Keratinocyte (primary cell): ENCODE measurements at regions not wholly inside any gene's neighbourhood (a gene's known extent, or its start where the extent isn't known, plus 50 kb on each side); places are given as distances from the start of the nearest gene placed in this dataset.

Source experiments
- DNase-seq: peaks from one replicate; pipeline ENCODE4 v3.0.0-alpha.2; 2011; ENCODE audit warnings: low read depth, missing footprints, low spot score
- FAIRE-seq: peaks from 2 replicates; lab custom pipeline; 2011; peaks lifted over from hg19 to GRCh38; lab: Jason Lieb, UNC
- H2AFZ ChIP-seq: 2 replicates; pipeline ENCODE4 v1.6.0; 2012; ENCODE audit warnings: low read length, control low read depth, inconsistent platforms; ENCODE audit not compliant: control insufficient read depth
- H3K27ac ChIP-seq: 2 replicates; pipeline ENCODE4 v1.5.1; 2011; ENCODE audit warnings: low read length; ENCODE audit not compliant: control insufficient read depth, insufficient read depth
- H3K27me3 ChIP-seq: 3 replicates; pipeline ENCODE4 v1.6.0; 2011; ENCODE audit warnings: low read length; ENCODE audit not compliant: control insufficient read depth, insufficient read depth; ENCODE audit errors: extremely low read depth
- H3K36me3 ChIP-seq, 2 experiments: 2 replicates in 1 of 2; 3 replicates in 1 of 2; pipeline ENCODE4 v1.5.1; 2011; ENCODE audit warnings: low read length in 2 of 2, mild to moderate bottlenecking in 1 of 2; ENCODE audit not compliant: control insufficient read depth in 2 of 2, insufficient read depth in 2 of 2; ENCODE audit errors: extremely low read depth in 1 of 2
- H3K4me1 ChIP-seq: 3 replicates; pipeline ENCODE4 v1.5.1; 2011; ENCODE audit warnings: low read length; ENCODE audit not compliant: control insufficient read depth, insufficient read depth; ENCODE audit errors: extremely low read depth
- H3K4me2 ChIP-seq: 3 replicates; pipeline ENCODE4 v1.6.0; 2011; ENCODE audit warnings: low read depth, low read length; ENCODE audit not compliant: control insufficient read depth, insufficient read depth; ENCODE audit errors: extremely low read depth
- H3K4me3 ChIP-seq, 3 experiments: fragments of 200-600 bp in 1 of 3; sonication (generic) in 1 of 3; 2 replicates in 2 of 3; 3 replicates in 1 of 3; pipeline ENCODE4 v1.5.1; 2011 to 2016; ENCODE audit warnings: low read length in 3 of 3, mild to moderate bottlenecking in 3 of 3, control low read depth in 2 of 3, inconsistent platforms in 1 of 3, low read depth in 1 of 3, mixed read lengths in 1 of 3, mixed run types in 1 of 3, moderate library complexity in 1 of 3; ENCODE audit not compliant: control insufficient read depth in 2 of 3, insufficient read depth in 2 of 3; ENCODE audit errors: extremely low read depth in 1 of 3
- H3K79me2 ChIP-seq: 2 replicates; pipeline ENCODE4 v1.6.0; 2012; ENCODE audit warnings: low read length; ENCODE audit not compliant: control insufficient read depth, insufficient read depth
- H3K9ac ChIP-seq: 3 replicates; pipeline ENCODE4 v1.6.0; 2011; ENCODE audit warnings: low read length; ENCODE audit not compliant: control insufficient read depth, insufficient read depth; ENCODE audit errors: extremely low read depth
- H3K9me1 ChIP-seq: 3 replicates; pipeline ENCODE4 v1.6.0; 2011; ENCODE audit warnings: low read length; ENCODE audit not compliant: control insufficient read depth, insufficient read depth; ENCODE audit errors: extremely low read depth
- H3K9me3 ChIP-seq: 2 replicates; pipeline ENCODE4 v1.5.1; 2012; ENCODE audit warnings: low read depth, low read length; ENCODE audit not compliant: control insufficient read depth
- H4K20me1 ChIP-seq: 3 replicates; pipeline ENCODE4 v1.6.0; 2011; ENCODE audit warnings: low read length; ENCODE audit not compliant: control insufficient read depth, insufficient read depth; ENCODE audit errors: extremely low read depth
- CTCF ChIP-seq, 3 experiments: IDR thresholded peaks in 1 of 3; conservative IDR thresholded peaks in 1 of 3; optimal IDR thresholded peaks in 1 of 3; 2 replicates in 2 of 3; 3 replicates in 1 of 3; pipeline versions ENCODE3 to v1.5.1; 2011; ENCODE audit warnings: low read length in 3 of 3, mild to moderate bottlenecking in 3 of 3, moderate library complexity in 2 of 3, control low read depth in 1 of 3, inconsistent platforms in 1 of 3; ENCODE audit not compliant: insufficient read depth in 2 of 3; ENCODE audit errors: extremely low read depth in 1 of 3
- EZH2 ChIP-seq: IDR thresholded peaks from one replicate; pipeline ENCODE4 v1.6.1; 2012; ENCODE audit warnings: inconsistent platforms, mild to moderate bottlenecking, low read length, moderate library complexity
- dilution Hi-C: fragments of 300-500 bp; cut with MboI; formaldehyde crosslinking; loops from one replicate; pipeline ENCODE4 v1.7.0; 2020; ENCODE audit warnings: low sequenced_read_pairs; ENCODE audit not compliant: extremely low pct_ligation_motif_present

- dilution Hi-C loops = no loop called here
- Histone ChIP-seq H3K27ac (no peak overlapping the region), H3K36me3 (no peaks in the 10 kb centered on the region), H3K9me3 (no peaks in the 10 kb centered on the region), H3K79me2 (no peaks in the 10 kb centered on the region), H3K4me2 (no peak overlapping the region), H3K9me1 (no peaks in the 10 kb centered on the region), H3K4me3 (no peak overlapping the region), H4K20me1 (no peaks in the 10 kb centered on the region), H3K27me3 (no peaks in the 10 kb centered on the region), H3K9ac (no peak overlapping the region), H3K4me1 (no peaks in the 10 kb centered on the region), H2AFZ (no peak overlapping the region)
- no peak for DNase-seq
- no peak for FAIRE-seq
- no peak for TF ChIP-seq CTCF (optimal IDR thresholded peaks at IDR 0.05 in 1 of 3, IDR thresholded peaks at IDR 0.05 in 1 of 3, conservative IDR thresholded peaks at IDR 0.05 in 1 of 3; ENCODE audit: extremely low read depth in 1 of 3, insufficient read depth in 2 of 3, low read length in 3 of 3)
- no peak for TF ChIP-seq EZH2
These were observed 453.7 kb downstream of the TENT5A start for GRCh38 chr6:81298751-81299150.

GRCh38 chr6:81295310-81295709, 457.2 kb downstream of the TENT5A start:
- no peak for TF ChIP-seq EZH2
- TF ChIP-seq CTCF (optimal IDR thresholded peaks at IDR 0.05 in 1 of 3, IDR thresholded peaks at IDR 0.05 in 1 of 3, conservative IDR thresholded peaks at IDR 0.05 in 1 of 3; ENCODE audit: extremely low read depth in 1 of 3, insufficient read depth in 2 of 3, low read length in 3 of 3) = no peak
- dilution Hi-C loops = no loop called here
- H4K20me1 ChIP-seq = no peaks in the 10 kb centered on the region
- H3K4me3 ChIP-seq = no peak overlapping the region
- DNase-seq (no peak), FAIRE-seq (no peak)
- no peaks in the 10 kb centered on the region for H3K36me3 ChIP-seq
- H3K4me1 ChIP-seq = no peaks in the 10 kb centered on the region
- H3K4me2 ChIP-seq = no peak overlapping the region
- no peaks in the 10 kb centered on the region for H3K79me2 ChIP-seq
- no peak overlapping the region for H3K27ac ChIP-seq
- H3K9ac ChIP-seq = no peak overlapping the region
- no peaks in the 10 kb centered on the region for H3K9me3 ChIP-seq
- no peaks in the 10 kb centered on the region for H3K27me3 ChIP-seq
- no peak overlapping the region for H2AFZ ChIP-seq
- no peaks in the 10 kb centered on the region for H3K9me1 ChIP-seq
